M059J (cell line): ENCODE measurements at regions not wholly inside any gene's neighbourhood (a gene's known extent, or its start where the extent isn't known, plus 50 kb on each side); places are given as distances from the start of the nearest gene placed in this dataset.
"Not testable (repeated sequence)": the region's sequence is repeated elsewhere in the genome, so short reads cannot be mapped to it uniquely, and the experiment has no call there.

ENCODE experiments used
- DNase-seq: peaks from one replicate; pipeline ENCODE4 v3.0.0-alpha.2; 2012; ENCODE audit warnings: low read depth

DNA sequence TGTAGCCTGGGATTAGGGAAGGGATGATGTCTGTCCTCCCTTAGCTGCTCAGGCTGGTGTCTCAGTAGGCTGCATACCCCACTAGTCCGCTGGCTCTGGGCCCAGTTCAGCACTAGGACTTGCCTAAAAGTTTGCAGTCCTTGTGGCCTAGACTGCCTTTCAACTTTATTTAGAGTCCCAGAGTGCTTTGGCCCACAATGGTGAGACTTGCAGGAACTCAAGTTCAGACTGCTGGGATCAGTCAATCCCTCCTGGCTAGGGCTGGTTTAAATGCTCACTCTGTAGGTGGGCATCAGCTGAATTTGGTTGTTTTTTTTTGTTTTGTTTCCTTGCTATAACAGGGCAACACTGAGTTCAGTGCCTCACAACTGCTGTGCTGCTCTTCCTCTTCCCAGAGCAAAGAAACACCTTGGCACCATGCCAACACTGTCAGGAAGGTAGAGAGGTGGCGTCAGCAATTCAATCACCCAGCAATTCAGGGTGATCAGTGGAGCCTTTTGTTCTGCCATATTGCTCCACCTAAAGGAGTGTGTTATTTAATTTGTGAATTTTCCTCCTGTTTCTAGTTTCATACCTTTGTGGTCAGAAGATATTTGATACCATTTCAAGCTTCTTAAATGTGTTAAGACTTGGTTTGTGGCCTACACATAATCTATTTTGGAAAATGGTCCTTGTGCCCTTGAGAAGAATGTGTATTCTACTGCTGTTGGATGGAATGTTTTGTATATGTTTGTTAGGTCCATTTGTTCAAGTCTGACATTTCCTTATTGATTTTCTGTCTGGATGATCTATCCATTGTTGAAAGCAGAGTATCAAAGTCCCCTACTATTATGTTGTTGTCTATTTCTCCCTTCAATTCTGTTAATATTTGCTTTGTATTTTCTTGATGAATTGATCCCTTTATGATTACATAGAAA is 284.0 kb upstream of the PMFBP1 start:
- no peak for DNase-seq

DNA sequence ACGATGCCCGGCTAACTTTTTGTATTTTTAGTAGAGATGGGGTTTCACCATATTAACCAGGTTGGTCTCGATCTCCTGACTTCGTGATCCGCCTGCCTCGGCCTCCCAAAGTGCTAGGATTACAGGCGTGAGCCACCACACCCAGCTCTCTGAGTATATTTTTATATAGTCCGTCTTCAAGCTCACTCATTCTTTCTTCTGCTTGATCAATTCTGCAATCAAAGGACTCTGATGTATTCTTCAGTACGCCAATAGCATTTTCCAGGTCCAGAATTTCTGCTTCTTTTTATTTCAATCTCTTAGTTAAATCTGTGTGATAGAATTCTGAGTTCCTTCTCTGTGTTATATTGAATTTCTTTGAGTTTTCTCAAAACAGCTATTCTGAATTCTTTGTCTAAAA is 281.9 kb upstream of the PMFBP1 start:
- not testable (repeated sequence) for DNase-seq

DNA sequence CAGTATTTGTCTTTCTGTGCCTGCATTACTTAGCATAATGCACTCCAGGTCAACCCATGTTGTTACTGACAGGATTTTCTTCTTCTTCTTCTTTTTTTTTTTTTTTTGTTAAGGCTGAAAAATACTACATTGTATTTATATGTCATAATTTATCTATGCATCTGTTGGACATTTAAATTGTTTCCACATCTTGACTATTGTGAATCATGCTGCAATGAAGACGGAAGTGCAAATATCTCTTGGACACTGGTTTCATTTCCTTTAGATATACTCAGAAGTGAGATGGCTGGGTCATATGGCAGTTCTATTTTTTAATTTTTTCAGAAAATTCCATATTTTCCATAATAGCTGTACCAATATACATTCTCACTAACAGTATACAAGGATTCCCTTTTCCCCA is 272.7 kb upstream of the PMFBP1 start:
- DNase-seq = no peak

DNA sequence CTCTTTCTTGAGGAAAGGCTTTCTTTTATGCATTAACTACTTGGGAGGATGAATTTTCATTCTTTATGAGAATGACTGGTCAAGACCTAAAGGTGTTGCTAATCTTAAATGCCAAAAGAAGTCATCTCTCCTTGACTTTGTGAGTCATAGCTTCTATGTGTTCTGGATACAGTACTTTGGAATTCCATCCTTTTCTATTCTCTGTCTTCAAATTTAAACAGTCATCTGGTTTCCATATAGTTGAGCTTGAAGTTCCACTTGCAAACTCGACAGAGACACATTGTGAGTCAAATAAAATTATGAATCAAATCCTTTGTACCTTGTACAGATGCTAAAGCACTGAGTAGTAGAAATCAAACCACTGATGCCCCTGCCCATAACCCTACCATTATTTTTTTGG is 271.9 kb upstream of the PMFBP1 start:
- no peak for DNase-seq

DNA sequence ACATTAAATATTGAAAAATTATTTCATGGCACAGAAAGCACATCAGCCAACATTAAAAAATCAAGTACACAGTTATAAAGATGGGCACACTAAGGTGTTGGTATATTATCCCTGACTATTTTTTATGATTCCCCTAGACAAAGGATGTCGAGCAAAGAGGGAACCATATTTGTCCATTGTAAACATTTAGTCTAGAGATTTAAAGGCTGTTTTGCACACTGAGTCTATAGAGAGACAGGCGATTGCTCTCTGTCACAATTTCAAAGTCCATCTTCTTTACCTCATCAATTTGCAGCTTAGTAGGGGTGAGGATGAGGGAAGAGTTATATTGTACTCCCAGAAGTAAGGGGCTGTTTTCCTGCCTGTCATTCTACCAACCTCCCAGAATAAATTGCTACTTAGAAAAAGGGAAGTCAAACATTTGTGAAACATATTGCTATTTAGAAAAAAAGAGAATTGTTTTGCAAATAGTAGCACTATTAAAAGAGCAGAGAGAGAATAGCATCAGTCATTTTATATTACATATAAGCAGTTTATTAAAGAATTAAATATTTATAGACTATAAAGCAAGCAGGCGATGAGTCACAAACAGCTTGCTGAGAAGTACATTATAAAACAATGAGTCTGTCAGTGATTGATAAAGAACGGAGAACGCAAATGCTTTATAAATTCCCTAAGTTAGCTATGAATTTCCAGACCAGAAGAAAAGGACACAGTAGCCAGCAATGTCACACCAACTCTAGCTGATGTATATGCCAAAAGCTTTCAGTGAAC is 270.6 kb upstream of the PMFBP1 start:
- DNase-seq = no peak

DNA sequence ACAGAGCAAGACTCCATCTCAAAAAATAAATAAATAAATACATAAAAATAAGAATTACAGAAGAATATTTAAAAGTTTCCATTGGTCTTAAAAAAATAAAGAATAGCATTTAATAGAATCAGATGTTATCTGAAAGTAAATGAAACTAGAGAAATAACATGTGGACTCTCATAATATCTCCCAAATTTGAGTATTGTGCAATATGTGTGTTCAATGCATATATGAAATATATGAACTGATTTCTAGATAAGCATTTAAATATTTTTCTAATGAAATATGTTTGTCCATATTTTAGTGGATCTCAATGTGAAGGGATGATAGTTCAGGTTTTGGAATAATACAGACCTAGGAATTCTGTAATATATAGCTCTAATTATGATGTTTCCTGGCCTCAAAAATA is 265.9 kb upstream of the PMFBP1 start:
- no peak for DNase-seq

DNA sequence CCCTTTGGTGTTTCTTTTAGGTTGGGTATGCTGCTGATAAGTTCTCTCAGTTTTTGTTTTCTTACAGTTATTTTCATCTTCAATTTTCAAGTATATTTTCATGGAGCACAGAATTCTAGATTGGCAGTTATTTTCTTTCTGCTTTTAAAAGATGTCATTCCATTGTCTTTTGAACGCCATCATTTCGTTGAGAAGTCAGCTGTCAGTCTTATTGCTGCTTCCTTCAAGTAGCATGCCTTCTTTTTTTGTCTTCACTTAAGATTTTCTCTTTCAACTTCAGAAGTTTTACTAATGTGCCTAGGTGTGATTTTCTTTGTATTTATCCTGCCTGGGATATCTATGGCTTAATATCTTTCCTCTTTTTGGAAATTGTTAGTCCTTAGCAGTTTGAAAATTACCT is 262.2 kb upstream of the PMFBP1 start:
- peak; percentile 28 for DNase-seq

DNA sequence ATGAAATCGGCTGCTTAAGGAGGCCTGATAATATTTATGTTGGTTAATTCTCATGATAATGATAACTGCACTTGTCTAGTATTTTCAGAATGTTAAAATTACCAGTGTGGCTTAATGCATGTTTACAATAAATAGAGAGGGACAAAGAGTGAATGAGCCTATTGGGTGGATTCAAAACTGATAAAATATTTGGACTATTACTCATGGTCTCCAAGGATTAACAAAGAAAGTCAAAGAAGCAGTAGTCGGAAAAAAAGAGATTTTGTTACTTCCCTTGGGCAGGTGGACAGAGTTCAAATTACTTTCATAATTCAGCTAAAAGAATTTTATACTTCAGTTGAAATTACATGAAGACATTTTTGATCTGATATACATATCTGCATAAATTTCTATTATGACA is 258.2 kb upstream of the PMFBP1 start:
- DNase-seq = peak; percentile 58

DNA sequence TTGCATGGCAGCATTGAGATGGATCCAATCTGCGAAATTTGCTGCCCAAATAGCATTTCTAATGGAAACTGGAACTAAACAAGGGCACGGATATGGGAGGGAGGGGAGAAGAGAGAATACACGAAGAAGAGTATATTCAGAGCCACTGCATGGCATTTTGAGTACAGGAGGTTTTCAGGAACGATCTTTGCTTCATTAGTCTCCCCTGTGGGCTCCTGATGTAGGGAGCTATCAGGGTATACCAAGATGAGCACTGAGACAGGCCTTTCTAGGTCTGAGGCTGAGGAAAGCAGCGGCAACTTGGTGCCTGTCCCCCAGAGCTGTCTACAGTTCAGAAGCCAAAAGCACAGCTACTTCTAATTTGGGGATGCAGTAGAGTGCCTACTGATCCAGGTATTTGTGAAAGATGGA is 257.7 kb upstream of the PMFBP1 start:
- DNase-seq = no peak

DNA sequence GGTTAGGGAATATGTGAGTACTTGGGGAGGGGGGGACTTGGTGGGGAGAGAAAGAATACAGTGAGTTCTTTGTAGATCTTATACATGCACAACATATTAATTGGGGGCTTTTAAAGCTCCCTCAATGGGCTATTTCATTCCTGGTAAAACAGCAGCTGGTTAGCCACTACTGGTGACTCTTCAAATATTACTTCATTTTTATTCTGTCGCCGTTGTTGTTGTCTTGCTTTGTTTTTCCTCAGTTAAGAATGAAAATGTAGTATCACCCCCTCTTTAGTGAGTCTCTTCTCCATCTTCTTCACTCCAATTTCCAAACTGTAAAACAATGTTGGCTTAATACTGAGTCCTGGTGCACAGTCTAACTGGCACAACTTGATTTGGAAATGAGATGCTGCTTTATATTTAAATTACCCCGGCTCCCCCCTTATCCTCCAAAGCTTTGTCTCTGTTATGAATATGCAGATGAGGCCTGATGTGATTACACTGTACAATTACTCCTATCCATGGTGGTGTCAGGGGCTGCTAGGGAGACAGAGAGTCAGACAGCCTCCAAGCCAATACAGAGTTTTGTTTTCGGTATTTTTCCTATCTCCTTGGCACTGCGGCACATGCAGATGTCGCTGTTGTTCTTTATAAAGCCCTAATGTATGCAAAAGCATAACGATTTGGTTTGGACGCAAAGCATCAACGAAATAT is 256.9 kb upstream of the PMFBP1 start:
- peak; percentile 16 for DNase-seq

DNA sequence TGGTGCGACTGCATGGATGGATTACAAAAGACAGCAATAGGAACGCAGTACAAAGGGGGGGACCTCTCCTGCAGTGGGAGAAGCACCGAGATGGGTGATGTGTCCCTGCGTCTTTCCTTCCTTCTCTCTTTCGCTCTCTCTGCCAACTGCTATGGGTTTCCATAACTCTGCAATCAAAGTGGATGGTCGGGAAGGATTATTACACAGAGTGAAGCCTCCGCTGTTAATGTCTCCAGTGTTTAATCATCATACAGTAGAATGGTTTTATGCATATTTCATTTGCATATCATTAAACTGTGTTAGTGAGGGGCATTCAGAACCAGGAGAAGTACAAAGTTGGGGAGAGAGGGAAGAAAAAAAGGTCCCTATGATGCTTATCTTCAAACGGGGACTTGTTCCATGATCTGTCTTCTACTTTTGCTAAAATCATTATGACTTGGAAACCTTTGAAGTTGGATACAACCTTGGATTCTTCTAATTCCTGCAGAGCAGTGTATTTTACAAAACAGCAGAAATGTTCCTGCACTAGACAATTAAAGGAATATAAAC is 255.9 kb upstream of the PMFBP1 start:
- no peak for DNase-seq

DNA sequence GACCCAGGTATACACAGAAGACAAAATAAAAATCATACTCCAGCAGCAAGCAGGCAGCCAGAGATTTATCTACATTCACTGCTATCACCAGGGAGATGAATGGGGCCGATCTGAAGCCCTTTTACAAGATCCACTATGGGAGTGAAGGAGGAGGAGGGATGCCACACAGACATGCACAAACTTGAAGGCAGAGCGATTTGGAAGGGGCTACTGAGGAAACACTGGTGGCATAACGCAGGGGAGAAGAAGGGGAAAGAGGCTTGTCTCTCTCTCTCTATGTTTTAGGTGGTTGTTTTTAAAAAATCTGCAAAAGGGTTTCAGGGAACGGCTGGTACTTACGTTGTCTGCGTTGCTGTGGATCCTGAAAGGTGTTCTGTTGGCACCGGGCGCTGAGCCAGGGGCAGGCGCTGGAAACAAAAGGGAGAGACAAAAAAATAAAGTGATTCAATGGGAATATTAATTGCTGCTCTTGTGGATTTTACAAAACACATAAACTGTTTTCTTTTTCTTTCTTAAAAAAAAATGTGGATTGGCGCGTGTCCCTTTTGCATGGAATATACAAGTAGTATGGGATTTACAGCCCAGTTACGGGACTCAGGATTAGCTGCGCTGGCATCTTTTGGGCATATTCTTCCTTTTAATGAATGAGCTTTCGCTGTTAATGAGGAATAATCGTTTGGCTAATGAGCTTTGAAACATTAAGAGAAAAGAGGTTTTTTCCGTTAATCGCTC is 255.3 kb upstream of the PMFBP1 start:
- DNase-seq = no peak

DNA sequence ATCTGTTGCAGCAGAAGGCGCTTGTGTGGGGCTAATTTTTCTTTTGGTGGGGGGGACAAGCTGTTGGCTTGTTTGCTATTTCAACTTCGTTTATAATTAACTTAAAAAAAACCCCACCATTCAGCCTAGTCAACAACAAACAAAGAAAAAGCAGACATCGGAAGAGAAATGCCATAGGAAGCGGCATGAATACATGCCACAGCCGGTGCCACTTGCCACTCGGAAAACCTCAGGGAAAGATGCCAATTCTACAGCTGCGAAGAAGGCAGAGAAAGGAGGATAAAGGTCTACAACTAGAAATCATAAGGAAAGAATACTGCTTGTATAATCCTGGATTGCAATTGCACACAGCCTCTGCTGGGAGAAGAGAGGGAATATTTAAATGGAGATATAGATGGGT is 254.4 kb upstream of the PMFBP1 start:
- peak; percentile 15 for DNase-seq

DNA sequence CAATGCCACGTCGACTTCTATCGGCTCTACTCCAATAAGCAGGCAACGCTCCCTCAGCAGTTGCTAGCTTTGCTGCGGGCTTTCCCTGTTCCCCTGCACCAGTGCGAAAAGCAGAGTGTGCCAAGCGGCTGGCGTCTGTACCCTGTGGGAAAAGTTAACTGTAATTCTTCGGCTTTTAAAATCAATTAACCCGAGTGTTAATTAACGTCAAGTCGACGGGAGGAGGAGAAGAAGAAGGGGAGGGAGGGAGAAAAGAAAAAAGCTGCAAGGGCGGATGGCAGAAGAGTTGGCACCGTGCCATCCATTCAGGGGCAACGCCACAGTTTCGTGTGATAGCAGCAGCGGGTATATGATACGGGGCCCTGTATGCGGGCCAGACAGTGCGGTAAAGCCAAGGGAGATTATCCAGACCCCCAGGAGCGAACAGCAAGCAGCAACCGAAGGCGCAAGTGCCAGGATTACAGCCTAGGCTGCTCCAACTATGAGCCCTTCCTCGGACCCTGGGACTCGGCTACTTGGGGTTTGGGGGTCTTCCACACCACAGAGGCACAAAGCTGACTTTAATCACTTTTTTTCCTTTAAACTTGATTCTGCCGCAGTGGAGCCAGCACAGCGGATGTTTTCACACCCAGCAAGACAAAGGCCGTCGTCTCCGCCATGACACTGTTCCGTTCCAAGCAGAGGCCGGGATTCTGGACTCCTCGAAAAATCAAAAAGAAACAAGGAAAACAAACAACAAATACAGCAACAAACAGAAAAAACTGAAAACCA is 253.8 kb upstream of the PMFBP1 start:
- DNase-seq = peak; percentile 55

DNA sequence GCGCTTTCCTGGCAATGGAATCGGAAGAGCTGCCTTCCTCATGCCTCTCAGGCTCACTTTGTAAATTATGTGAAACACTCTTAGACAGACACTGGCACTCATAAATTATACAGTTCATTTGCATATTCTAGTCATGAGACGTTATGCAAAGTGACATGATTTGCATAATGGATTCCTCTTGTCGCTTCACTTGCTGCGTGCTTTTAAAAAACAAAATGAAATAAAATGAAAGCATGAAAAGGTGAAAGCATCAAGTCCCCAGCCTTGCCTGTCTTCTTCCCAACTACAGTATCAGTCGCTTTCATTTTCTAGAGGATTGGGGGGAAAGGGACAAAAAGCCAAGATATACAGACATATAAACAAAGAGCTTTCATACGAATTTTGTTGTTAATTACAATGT is 252.8 kb upstream of the PMFBP1 start:
- DNase-seq = peak; percentile 27

DNA sequence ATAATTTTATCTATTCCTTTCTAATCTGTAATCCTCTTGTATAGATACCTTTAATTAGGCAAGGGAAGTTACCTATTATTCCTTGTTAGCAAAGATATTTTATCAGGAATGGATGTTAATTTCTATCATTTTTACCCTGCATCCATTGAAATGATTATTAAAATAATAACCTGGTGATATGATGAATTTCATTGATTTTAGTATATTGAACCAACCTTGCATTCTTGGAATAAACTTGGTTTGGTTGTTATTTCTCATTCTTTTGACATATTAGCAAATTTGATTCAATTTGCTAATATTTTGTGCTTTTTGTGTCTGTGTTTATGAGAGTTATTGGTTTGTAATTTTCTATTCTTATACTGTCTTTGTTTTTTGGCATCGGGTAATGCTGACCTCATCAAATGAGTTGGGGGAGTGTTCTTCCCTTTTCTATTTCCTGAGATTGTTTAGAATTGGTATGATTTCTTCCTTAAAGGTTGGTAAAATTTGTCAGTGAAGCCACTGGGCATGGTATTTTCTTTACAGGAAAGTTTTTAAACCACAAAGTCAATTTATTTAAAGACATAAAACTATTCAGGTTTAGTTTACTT is 250.4 kb upstream of the PMFBP1 start:
- DNase-seq = no peak

DNA sequence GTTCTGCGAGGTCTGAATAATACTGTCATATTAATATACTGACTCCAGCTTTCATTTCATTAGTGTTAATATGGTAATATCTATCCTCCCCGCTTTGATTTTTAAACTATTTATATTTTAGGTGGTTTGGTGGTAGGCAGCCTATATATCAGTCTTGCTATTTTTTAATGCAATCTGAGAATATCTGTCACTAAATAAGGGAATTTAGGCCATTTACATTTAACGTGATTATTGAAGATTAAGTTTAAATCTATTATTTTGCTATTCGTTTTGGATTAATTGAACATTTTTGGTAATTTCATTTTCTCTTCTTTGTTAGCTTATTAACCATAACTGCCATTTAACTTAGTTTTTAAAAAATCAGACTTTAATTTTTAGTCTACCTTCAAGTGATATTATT is 247.7 kb upstream of the PMFBP1 start:
- no peak for DNase-seq

DNA sequence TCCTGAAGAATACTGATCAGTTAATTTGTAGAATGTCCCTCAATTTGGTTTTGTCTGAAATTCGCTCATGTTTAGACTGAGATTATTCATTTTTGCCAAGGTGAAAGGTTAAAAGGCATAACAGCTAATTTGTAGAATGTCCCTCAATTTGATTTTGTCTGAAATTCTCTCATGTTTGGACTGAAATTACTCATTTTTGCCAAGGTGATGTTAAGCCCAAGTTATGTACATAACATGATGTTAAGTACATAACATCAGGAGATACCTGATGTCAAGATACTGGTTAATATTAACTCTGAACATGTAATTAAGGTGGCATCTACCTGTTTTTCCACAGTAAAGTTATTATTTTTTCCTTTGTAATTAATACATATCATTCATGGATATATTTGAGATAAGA is 243.4 kb upstream of the PMFBP1 start:
- no peak for DNase-seq

DNA sequence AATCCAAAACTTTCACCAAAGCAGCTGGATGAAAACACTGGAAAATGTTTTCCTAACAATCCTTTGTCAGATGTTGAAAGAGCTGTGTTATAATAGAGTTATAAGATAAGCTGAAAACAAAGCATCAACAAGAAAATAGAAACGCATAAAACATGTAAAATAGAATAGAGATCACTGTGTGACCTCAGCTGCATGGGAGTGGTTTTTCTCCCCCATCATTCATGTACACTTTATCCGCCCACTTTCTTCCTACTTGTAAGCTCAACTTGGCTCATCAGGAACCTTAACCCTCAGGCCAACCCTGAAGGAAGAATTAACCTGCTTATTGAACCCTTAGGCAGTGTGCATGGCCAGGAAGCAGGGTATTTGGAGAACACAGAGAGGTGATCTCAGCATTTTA is 238.5 kb upstream of the PMFBP1 start:
- no peak for DNase-seq

DNA sequence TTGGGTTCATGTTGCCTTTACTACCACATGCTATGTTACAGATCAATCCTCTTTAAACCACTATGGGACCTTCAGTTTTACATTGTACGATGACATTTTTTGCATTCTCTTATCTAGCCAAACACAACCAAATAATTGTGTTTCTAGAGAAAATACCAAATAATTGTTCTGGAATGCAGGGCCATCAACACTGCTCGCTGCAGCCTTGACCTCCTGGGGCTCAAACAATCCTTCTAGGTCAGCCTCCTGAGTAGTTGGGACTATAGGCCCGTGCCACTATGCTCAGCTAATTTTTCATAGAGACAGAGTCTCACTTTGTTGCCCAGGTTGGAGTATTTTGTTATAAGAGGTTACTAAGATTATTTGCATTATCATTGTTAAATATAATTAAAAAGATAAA is 237.5 kb upstream of the PMFBP1 start:
- DNase-seq = no peak
